CD4-positive, alpha-beta T cell treated with Interleukin-1 beta for 1 hour (primary cell): ENCODE measurements at regions not wholly inside any gene's neighbourhood (a gene's known extent, or its start where the extent isn't known, plus 50 kb on each side); places are given as distances from the start of the nearest gene placed in this dataset.
"Not testable (repeated sequence)": the region's sequence is repeated elsewhere in the genome, so short reads cannot be mapped to it uniquely, and the experiment has no call there.

Source experiments
- DNase-seq, 2 donors: peaks; one replicate each; pipeline ENCODE4 v3.0.0-alpha.2; 2020 to 2022

DNA sequence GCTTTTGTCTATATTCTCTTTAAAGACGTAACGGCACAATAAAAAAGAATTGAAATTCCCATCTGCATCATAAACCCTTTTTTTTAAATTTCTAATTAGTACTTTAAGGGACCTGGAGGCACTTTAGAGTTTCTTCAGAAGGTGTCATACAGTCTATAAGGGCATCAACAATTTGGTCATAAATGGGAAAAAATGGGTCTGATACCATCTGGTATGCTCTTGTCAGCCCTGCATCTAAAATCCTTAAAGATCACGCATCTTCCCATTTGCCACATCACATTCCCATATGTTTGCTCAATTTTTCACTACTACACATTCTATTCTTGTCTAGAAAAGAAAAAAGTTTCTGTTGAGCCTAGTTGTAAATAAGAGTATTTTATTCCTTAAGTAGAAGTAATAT is 53.8 kb downstream of the COX7C start:
- no peak for DNase-seq

DNA sequence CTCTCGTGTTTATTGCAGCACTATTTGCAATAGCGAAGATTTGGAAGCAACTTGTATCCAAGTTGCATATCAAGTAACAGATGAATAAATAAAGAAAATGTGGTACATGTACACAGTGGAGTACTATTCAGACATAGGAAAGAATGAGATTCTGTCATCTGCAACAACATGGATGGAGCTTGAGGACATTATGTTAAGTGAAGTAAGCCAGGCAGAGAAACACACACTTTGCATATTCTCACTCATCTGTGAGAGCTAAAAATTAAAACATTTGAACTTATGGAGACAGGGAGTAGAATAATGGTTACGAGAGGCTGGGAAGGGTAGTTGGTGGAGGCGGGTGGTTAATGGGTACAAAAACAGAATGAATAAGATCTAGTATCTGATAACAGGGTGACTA is 56.3 kb downstream of the COX7C start:
- no peak for DNase-seq

DNA sequence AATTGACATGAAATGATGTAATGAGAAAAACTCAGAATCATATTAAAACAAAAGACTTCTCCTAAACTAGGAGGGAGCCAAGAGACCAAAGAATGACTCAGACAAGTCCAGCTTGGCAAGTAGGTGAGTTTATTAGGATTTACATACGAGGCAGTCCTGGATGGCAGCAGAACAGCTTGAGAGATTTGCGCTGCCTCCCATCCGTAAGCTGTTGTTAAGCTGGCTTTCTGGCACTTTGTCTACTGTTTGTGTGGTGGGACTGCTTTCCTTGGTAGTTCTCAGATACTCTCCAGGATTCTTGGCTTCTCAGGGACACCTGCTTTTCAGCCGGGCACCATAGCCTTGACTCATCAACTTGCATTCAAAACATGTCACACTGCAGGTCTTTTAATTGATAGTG is 57.6 kb downstream of the COX7C start:
- DNase-seq = no peak

DNA sequence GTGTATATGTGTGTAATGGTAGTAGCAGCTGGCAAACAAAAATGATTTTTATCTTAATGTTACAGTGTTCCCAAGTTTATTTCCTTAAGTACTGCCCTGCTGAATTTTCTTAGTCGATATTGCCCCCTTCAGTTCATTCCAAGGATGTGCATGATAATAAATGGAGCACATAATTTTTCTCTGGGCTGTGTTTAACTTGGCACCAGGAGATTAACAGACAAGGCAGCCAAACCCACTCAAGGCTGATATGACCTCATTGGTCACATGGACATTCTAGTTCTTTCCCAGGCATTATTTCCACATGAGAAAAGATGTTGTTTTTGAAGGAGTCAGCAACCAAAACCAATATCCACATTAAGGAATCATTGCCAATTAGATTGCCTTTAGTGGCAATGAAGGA is 61.8 kb downstream of the COX7C start:
- DNase-seq = peak in 1 of 2 donors; percentile 21

DNA sequence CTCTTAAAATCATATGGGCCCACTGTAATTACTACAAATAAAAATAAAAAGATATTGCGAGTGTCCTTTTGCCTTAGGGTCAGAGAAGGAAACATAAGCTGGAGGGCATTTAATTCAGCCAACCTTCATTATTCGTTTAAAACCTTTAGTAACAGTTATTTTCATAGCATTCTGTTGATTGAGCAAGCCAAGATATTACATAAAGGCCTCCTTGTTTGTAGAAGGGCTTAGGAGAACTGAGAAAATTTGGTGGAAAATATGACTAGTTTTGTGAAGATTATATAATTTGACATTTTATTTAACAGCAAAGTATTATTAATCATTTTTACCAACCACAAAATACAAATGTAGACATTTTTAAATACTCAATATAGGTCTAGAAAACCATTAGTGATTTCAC is 62.2 kb downstream of the COX7C start:
- DNase-seq = no peak

DNA sequence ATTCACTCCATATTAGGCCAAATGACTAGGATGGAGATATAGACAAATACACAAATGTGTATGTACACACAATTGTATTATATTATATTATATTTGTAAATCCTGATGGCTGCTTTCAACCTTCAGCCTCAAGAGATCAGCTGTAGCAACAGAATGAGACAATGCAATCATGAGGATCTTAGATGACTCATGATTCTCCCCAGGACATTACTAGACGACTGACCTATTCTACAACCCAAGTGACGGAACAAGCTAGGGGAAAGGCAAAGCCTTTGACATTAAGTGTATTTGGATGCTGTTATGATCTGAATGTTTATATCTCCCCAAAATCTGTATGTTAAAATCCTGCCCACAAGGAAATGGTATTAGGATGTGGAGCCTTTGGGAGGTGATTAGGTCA is 66.5 kb downstream of the COX7C start:
- DNase-seq = no peak

DNA sequence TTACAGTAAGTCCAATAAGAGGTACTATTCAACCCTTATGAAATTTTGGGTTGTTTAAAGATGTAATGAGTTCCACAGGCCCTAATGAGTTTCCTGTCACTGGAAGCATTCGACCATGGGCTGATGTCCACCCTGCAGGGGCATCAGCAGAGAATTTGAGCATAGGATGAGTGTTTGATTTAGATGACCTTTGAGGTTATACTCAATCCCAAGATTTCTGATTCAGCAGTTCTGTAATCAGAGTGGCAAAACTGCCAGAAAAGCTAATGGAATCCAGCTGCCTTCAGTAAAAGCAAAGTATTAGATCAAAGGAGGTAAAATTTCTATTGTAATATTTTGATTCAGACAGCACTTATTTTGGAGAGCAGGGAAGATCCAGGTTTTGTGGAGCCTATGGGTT is 68.3 kb downstream of the COX7C start:
- DNase-seq = no peak

DNA sequence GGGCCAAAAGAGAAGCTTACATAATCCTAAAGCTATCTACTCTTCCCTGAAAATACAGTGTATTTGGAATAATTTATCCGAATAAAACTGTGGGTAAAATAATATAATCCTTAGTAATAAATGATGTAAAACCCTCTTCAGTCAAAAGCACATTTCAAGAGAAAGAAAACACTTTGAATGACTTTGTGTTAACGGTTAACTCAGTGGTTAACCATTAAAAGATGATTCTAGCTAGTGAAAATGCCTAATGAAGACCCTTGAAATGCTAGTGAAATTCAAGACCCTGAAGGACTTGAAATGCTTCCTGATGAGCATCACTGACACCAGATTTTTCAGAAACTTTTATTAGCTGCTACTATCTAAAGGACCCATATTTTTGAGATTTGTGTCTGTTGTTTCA is 70.7 kb downstream of the COX7C start:
- DNase-seq = no peak

DNA sequence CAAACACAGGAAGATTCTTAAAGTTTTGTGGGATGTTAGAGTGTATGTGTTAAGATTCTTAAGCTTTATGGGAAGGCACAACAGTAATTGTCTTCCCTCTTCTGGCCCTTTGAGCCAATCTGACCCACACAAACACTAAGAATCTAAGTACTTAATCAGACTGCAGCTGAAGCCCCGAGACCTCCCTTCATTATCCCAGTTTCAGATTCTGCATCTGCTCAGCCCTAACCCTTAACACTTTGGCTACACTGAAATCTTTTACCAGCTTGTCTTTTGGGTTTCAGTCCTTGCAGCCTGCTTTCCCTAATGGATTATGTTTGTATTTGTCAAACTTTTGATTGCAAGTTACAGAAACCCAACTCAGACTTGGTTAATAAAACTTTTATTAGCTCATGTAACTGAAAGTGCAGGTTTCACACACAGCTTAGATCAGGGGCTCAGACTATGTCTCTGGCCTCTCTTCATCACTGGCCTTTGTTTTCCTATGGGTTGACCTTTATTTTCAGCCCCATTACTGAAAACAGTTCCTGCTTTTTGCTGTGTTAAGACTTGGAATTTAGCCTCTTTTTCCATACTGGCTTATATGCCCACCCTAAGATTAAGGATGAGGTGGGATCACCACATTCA is 71.5 kb downstream of the COX7C start:
- DNase-seq = no peak

DNA sequence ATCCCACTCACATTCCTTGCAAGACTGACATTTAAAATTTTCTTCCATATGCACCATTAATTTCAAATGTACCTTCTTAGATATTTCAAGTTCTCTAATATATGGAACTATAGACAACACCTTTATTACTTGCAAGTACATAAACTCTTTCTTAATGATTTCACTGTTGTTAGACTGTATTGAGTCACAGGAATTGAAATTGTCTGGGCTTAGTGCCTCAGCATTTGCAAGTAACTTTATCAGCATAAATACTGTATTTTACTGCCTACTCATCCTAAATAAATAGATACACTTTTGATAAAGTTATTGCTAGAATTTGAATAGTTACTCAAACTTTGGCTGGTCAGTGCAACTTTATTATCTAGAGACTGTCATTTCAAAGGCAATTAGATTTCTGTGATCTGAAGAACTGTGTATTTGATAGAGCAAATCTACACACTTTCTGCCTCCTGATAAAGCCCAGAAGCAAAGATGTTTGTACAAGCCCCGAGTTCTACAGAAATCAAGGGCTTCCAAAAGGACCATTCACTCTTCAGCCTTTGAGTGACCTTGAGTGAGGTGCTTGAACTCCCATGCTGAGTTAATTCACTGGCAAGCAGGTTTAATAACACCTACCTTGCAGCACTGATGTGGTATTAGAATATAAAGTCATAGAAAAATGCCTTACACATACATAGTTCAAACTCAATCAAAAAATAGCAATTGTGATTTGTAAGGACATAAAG is 91.6 kb downstream of the COX7C start:
- no peak for DNase-seq

DNA sequence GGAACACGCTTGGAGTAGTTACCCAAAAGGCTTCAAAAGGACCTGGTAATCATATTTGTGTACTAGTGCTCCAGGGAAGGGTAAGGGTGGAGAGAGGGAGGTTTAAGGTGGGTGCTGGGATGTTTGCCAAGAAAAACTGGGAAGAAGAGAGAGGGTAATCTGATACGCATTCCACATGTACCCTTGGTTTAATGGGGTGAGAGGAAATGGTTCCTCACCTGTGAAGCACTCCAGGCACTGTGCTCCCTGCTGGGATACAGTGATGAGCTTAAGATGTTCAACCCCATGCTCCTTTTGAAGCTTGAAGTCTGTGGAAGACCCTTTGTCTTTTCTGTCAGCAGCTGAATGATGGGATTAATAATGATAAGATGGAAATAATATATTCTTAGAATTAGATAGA is 98.4 kb downstream of the COX7C start:
- no peak for DNase-seq

DNA sequence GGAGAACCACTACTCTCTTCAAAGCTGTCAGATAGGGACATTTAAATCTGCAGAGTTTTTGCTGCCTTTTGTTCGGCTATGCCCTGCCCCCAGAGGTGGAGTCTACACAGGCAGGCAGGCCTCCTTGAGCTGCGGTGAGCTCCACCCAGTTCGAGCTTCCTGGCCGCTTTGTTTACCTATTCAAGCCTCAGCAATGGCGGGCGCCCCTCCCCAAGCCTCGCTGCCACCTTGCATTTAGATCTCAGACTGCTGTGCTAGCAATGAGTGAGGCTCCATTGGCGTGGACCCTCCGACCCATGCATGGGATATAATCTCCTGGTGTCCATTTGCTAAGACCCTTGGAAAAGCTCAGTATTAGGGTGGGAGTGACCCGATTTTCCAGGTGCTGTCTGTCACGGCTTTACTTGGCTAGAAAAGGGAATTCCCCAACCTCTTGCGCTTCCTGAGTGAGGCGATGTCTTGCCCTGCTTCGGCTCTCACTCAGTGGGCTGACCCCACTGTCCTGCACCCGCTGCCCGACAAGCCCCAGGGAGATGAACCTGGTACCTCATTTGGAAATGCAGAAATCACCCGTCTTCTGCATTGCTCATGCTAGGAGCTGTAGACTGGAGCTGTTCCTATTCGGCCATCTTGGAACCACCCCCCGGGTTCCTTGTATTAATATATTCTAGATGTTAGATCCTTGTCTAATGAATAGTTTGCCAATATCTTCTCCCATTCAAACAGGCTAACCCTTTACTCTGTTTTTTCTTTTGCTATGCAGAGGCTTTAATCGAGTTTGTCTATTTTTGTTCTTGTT is 113.8 kb downstream of the COX7C start:
- DNase-seq = not testable (repeated sequence)

DNA sequence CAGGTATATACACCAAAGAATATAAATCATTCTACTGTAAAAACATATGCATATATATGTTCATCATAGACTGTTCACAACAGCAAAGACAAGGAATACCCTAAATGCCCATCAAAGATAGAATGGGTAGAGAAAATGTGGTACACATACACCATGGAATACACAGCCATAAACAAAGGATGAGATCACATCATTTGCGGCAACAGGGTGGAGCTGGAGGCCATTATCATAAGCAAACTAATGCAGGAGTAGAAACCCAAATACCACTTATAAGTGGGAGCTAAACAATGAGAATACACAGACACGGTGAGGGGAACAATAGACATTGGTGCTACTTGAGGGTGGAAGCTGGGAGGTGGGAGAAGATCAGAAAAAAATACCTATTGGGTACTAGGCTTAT is 117.6 kb downstream of the COX7C start:
- DNase-seq = no peak

DNA sequence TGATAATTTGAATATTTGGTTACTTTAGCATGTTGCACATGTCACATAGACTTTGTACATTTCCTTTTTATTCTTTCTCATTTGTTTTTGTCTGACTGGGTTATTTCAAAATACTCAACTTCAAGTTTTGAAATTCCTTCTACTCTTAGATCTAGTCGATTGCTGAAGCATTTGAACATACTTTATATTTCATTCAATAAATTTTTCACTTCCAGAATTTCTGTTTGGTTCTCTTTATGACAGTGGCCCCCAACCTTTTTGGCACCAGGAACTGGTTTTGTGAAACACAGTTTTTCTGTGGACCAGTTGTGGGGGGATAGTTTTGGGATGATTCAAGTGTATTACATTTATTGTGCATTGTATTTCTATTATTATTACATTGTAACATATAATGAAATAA is 119.8 kb downstream of the COX7C start:
- no peak for DNase-seq

DNA sequence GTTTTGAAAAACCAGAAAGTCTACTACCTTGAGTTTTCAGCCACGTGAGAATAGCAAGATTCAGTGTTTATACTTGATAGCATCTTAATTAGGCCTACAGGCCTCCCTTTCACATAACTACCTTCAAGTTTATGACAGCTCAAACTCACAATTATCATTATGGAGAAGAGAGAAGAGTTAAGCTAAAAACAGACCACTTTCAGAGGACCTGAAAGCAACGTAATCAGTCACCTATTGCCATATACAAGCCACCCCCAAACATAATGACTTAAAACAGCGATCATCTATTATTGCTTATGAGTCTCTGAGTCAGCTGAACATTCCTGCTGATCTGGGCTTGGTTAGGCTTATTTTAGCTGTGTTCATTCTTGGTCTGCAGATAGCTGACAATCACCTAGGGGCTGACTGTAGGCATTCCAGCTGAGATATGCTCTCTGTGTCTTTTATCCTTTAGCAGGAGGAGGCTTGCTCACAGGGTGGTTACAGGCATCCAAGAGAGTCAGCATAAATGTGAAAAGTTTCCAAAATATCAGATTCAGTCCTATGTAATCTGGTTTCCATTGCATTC is 130.9 kb downstream of the COX7C start:
- DNase-seq = no peak

DNA sequence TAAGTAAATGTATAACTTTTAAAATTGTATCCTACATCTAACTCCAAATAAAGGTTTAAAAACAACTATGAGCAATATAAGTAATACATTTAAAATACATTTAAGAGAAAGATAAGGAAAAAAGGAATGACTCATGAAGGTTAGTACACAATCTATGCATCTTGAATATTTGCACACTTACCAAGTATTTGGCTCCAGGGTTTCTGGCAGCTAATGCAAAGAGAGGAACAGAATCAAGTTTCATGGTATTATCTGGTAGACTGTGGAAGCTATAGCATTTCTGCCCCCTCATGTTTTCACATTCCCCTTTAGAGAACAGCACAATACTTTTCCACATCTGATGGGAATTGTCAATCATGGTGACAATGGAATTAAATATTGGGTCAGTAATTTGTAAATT is 132.1 kb downstream of the COX7C start:
- DNase-seq = no peak

DNA sequence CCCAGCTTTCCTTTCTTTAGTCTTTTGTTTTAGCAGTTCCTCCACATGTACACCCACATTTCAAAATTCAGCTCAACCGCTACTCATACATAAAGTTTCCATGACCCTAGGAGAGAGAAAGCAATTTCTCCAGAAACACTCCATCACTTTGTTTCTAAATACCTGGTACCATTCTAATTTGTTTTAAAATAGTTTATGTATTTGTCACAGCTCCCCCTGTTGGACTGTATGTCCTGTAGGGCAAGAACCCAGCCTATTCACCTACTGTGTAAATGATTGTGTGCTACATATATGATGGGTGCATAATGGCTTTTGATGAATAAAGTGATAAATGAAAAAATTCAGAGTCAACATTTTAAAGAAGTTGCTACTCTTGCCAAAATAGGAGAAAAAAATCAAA is 139.1 kb downstream of the COX7C start:
- no peak for DNase-seq

DNA sequence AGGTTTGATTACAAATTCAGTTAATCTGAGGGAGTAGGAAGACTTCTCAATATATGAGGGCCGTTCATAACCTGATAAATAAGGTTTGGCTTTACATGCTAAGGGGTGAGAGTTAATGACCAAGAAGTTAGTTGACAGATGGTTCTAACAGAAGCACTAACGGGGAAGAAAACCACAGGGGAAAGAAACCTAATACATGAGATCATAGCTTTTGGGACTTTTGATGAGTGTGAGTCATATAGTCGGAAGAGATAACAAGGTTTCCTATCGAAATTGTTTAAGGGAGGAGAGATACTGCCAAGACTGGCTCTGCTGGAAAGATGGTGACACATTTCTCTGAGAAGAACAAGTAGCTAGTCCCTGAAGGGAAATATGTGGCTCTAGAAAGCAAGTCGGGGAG is 140.1 kb downstream of the COX7C start:
- no peak for DNase-seq

DNA sequence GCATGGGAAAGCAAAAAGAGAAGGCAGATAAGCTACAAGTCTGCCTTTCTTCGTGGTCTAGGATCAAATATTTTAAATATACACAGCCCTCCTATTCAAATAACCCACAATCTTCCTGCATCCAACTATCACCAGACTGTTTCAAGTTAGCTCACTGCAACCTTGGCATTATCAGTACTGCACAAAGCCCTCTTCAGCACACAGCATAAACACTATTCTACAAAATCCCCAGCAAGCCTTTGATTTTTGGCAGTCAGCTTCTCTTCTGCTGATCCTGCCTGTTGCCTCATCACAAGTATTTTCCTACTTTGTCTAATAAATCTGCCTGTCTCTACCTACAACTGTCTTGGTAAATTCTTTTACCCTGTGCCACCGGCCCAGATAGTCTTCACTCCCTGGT is 142.9 kb downstream of the COX7C start:
- DNase-seq = no peak

DNA sequence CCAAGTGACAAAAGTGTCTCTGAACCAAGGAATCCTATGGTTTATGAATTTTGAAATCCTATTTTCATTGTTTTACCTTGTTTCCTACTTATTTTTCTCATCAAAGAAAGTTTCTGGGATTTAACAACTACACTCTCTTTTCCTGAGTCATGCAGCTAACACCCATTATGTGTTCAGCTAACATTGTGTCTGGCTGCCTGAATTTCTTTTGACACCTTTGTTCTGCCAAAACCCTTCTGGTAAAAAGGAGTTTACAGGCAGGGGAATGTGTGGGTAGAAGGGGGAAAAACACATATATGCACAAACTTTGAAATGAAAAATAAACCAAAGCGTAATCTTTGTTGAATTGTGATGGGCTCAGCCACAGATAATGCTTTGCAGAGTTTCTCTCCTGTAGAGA is 146.2 kb downstream of the COX7C start:
- no peak for DNase-seq

DNA sequence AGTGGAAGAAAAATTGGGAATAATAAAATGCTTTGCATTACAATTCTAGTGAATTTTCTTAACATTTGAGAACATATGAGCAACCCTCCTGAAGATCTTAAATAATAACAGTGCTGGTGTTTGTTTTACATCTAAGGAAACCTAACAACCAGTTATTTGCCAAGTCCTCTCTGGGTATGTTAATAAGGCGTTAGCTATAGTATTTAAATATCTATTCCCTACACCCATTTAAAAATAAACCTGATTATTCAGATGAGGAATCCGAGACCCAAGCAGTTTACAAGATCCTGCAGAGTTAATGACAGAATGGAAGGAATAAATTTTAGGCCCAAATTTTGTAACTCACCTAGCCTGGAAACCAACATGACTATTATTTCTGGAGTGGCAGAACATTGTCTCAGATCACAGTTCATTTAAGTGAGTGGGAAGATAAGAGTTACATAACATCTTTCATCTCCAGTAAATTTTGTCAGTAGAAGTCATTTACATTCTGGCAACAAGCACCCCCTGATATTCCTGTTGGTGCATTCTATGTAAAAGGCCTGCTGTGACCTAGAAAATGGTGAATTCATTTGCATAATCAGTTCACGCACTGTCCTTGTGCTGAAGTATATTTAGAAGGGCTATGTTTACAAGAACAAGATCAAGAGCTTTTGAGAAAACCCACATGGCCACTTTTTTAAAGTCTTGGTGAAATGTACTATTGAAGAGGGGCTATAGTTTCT is 148.2 kb downstream of the COX7C start:
- DNase-seq = no peak

DNA sequence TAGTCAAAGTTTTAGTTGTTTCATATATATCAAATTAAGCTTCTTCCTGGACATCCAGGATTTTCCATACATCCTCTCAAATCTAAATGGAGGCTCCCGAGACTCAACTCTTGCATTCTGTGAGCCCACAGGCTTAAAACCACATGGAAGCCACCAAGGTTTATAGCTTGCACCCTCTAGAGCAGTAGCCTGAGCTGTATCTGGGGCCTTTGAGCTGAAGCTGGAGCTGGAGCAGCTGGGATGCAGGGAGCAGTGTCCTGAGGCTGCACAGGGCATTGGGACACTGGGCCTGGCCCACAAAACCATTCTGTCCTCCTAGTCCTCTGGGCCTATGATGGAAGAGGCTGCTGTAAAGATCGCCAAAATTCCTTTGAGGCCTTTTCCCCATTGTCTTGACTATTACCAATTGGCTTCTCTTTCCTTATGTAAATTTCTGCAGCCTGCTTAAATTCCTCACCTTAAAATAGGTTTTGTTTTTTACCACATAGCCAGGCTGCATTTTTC is 151.0 kb downstream of the COX7C start:
- DNase-seq = no peak

DNA sequence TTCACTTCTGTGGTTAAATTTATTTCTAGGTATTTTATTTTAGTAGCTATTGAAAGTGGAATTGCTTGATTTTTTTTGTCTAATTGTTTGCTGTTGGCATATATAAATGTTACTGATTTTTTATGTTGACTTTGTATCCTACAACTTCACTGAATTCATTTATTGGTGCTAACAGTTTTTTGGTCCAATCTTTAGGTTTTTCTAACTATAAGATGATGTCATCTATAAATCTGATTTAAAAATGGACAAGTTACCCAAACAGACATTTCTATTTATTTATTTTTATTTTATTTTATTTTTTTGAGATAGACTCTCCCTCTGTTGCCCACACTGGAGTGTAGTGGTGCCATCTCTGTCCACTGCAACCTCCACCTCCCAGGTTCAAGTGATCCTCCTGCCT is 162.3 kb downstream of the COX7C start:
- DNase-seq = no peak
